D721Med (cell line): ENCODE measurements at regions not wholly inside any gene's neighbourhood (a gene's known extent, or its start where the extent isn't known, plus 50 kb on each side); places are given as distances from the start of the nearest gene placed in this dataset.

ENCODE experiments used
- DNase-seq: peaks from one replicate; pipeline ENCODE4 v3.0.0; 2011; ENCODE audit warnings: low spot score; ENCODE audit not compliant: insufficient read length
- FAIRE-seq: peaks from 2 replicates; lab custom pipeline; 2011; peaks lifted over from hg19 to GRCh38; lab: Jason Lieb, UNC
- TF ChIP-seq, protein P1 (sequence below): IDR thresholded peaks from 2 replicates; pipeline ENCODE4 v1.5.1; 2012; ENCODE audit warnings: mild to moderate bottlenecking, control low read depth; ENCODE audit not compliant: insufficient read depth; ENCODE audit errors: missing control alignments

DNA sequence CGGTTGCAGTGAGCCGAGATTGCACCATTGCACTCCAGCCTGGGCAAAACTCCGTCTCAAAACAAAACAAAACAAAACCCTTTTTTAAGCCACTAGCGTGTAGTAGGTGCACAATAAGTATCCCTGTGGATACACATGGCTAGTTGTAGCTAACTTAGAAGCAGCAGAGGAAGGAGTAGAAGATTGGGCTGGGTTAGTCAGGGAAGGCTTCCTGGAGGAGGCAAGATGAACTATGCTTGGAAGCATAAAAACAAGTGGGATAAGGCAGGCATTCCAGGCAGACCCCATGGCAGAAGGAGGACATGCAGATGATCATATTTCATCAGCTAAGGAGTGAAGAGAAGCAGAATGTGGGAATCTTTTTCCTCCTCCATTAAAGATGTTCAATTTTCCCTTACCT, 83.4 kb downstream of the IRX5 start:
- DNase-seq, result no peak
- TF ChIP-seq, protein P1, sequence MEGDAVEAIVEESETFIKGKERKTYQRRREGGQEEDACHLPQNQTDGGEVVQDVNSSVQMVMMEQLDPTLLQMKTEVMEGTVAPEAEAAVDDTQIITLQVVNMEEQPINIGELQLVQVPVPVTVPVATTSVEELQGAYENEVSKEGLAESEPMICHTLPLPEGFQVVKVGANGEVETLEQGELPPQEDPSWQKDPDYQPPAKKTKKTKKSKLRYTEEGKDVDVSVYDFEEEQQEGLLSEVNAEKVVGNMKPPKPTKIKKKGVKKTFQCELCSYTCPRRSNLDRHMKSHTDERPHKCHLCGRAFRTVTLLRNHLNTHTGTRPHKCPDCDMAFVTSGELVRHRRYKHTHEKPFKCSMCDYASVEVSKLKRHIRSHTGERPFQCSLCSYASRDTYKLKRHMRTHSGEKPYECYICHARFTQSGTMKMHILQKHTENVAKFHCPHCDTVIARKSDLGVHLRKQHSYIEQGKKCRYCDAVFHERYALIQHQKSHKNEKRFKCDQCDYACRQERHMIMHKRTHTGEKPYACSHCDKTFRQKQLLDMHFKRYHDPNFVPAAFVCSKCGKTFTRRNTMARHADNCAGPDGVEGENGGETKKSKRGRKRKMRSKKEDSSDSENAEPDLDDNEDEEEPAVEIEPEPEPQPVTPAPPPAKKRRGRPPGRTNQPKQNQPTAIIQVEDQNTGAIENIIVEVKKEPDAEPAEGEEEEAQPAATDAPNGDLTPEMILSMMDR, result no peak
- no peak for FAIRE-seq

DNA sequence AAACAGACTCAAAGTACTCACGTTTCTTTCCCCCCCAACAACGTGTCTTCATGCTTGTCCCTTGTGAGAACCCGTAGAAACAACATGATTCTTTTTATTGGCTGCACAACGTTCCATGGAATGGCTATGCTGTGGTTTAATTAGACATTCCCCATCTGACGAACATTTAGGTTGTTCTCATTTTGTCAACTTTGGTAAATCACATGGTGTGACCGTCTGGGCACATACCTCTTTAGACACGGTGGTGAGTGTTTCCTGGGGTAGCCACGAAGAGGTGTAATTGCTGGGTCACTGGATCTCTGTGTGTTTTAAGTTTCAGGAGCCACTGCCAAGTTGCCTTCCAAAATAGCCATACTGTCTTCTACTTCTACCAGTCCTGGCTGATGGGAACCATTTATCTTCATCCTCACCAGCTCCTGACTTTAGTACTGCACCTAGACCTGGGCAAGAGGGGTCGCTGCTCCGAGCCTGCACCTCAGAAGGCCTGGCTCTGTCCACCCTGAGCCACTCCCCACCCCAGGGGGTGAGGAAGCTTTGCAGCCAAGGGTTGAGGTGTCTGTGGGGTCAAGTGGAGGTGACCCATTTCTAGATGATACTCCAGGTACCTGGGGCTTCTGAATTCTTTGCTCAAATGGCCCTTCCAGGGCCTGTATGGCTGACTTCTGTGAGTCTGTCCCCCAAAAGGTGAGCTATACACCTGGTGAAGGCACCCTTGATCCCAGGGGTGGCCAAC, 84.7 kb downstream of the IRX5 start:
- DNase-seq (no peak), FAIRE-seq (no peak)
- TF ChIP-seq, protein P1, result no peak

DNA sequence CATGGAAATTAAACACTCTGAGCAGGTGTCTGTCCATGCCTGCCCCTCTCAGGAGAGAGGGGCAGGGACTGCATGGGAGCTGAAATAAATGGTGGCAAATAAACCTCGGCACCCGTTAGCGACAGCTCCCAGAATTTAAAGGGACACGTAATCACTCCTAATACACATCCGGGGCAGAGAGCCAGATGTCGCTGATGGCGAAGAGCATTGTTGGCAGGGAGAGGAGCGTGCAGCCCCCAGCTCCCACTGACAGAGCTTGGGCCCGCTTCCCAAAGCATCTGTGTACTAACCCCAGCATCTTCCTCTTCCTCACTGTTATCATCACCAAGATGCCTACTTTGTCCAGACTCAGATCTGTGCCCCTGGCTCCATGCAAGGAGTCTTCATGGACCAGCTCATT, 85.8 kb downstream of the IRX5 start:
- TF ChIP-seq, protein P1, result no peak
- FAIRE-seq (no peak), DNase-seq (no peak)

DNA sequence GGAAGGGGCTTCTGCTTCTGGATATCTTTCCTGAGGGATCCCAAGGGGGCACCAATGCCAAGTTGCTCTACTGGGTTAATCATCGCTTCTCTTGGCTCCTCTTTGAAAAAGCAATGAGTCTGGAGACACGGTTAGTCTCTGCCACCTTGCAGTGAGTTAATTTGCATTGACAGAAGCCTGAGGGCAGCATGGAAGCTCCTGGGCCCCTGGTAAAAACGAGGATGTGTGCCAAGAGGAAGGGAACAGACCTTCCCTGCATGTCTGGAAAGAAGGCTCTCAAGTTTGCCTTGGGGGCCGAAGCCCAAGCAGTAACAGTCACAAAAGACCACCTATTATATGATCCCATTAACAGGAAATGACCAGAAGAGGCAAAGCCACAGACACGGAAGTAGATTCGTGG, 86.7 kb downstream of the IRX5 start:
- DNase-seq (no peak), FAIRE-seq (no peak)
- TF ChIP-seq, protein P1, result no peak

DNA sequence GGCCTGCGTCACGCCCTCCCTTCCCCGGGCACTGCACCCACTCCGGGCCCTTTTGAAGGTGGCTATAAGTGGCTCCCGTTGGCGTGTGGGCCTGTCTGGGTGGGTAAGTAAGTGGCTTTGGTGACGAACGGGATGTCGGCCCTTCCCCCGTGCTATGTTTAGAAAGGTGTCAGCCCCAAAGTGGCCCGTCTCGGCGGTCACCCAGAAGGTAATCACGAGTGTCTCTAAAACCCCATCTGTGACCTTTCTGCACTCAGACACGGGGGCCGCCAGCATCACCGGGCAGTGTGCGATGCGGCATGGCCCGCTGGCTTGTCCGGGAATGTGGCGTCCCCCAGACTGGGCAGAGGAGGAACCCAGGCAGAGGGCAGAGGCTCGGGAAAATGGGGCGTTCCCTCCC, 88.2 kb downstream of the IRX5 start:
- no peak for DNase-seq
- TF ChIP-seq, protein P1, result no peak
- no peak for FAIRE-seq

DNA sequence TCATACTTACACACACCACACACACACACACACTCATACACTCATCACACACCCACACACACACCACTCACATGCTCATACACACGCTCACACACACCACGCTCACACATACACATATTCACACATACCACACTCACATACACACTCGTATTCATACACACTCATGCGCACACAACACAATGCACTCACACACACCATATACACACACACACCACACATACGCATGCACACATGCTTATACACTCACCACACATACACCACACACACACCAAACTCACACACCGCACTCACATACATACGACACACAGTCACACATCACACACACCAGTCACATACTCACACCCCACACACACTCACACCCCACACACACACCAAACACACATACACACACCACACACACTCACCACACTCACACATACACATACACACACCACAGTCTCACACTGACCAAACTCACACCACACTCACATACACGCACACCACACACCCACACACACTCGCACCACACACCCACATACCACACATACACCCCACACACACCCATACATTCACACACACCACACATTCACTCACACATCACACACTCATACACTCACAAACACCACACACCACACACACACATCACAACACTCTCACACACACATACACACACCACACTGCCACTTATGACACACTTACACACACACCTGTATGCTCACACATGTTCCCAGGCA, 88.9 kb downstream of the IRX5 start:
- TF ChIP-seq, protein P1, result no peak
- DNase-seq, result no peak
- FAIRE-seq, result no peak
